ENCODE measurements at regions not wholly inside any gene's neighbourhood (a gene's known extent, or its start where the extent isn't known, plus 50 kb on each side); places are given as distances from the start of the nearest gene placed in this dataset.

GRCh38 chr6:16836144-16836981 lies 75.1 kb upstream of the ATXN1 start:
- Histone ChIP-seq H3K4me3 (no peak overlapping the region), H3K36me3 (no peaks in the 10 kb centered on the region)

GRCh38 chr6:16834242-16834641 lies 73.0 kb upstream of the ATXN1 start:
- Histone ChIP-seq H3K9me3 (no peaks in the 10 kb centered on the region), H3K4me3 (no peak overlapping the region), H3K4me1 (no peaks in the 10 kb centered on the region), H3K27ac (no peak overlapping the region), H3K36me3 (no peaks in the 10 kb centered on the region), H3K9ac (ENCODE audit: low read depth in 2 of 2, low read length in 2 of 2) (no peak overlapping the region), H3K27me3 (no peaks in the 10 kb centered on the region)
- intact Hi-C loops (cut with DNase I): no loop called here
- TF ChIP-seq CTCF (IDR thresholded peaks at IDR 0.05): no peak
- no peak for DNase-seq

More at GRCh38 chr6:16836144-16836981, 75.1 kb upstream of the ATXN1 start:
- Histone ChIP-seq H3K27ac (no peak overlapping the region), H3K9ac (ENCODE audit: low read depth in 2 of 2, low read length in 2 of 2) (no peak overlapping the region), H3K9me3 (no peaks in the 10 kb centered on the region), H3K4me1 (no peaks in the 10 kb centered on the region), H3K27me3 (no peaks in the 10 kb centered on the region)
- no peak for TF ChIP-seq CTCF (IDR thresholded peaks at IDR 0.05)
- DNase-seq: no peak
- intact Hi-C loops (cut with DNase I): no loop called here

GRCh38 chr6:16832721-16833120 lies 71.5 kb upstream of the ATXN1 start:
- Histone ChIP-seq H3K4me3 (no peak overlapping the region), H3K9ac (ENCODE audit: low read depth in 2 of 2, low read length in 2 of 2) (no peak overlapping the region), H3K9me3 (no peaks in the 10 kb centered on the region), H3K36me3 (no peaks in the 10 kb centered on the region), H3K4me1 (no peaks in the 10 kb centered on the region), H3K27me3 (no peaks in the 10 kb centered on the region), H3K27ac (no peak overlapping the region)
- TF ChIP-seq CTCF (IDR thresholded peaks at IDR 0.05): no peak
- no peak for DNase-seq
- intact Hi-C loops (cut with DNase I): no loop called here

- Histone ChIP-seq H3K9me3 (no peaks in the 10 kb centered on the region), H3K9ac (ENCODE audit: low read depth in 2 of 2, low read length in 2 of 2) (no peak overlapping the region), H3K4me3 (no peak overlapping the region), H3K27ac (no peak overlapping the region), H3K36me3 (no peaks in the 10 kb centered on the region), H3K4me1 (no peaks in the 10 kb centered on the region), H3K27me3 (no peaks in the 10 kb centered on the region)
- TF ChIP-seq CTCF (IDR thresholded peaks at IDR 0.05): no peak
- intact Hi-C loops (cut with DNase I): no loop called here
- no peak for DNase-seq
These were observed 70.8 kb upstream of the ATXN1 start for GRCh38 chr6:16832043-16832567.

GRCh38 chr6:16831136-16831535 lies 69.9 kb upstream of the ATXN1 start:
- Histone ChIP-seq H3K9ac (ENCODE audit: low read depth in 2 of 2, low read length in 2 of 2) (no peak overlapping the region), H3K27ac (no peak overlapping the region), H3K27me3 (no peaks in the 10 kb centered on the region), H3K36me3 (no peaks in the 10 kb centered on the region), H3K4me1 (no peaks in the 10 kb centered on the region), H3K9me3 (no peaks in the 10 kb centered on the region), H3K4me3 (no peak overlapping the region)
- TF ChIP-seq CTCF (IDR thresholded peaks at IDR 0.05): no peak
- no peak for DNase-seq
- intact Hi-C loops (cut with DNase I): no loop called here
